Neural crest cell (in vitro differentiated cells): ENCODE measurements at regions not wholly inside any gene's neighbourhood (a gene's known extent, or its start where the extent isn't known, plus 50 kb on each side); places are given as distances from the start of the nearest gene placed in this dataset.

Source experiments
- DNase-seq: peaks from one replicate; pipeline ENCODE4 v3.0.0; 2021; ENCODE audit warnings: low read depth, mixed read lengths, low spot score
- H3K27ac Mint-ChIP-seq: one replicate; pipeline ENCODE4 v1.8.0; 2021; ENCODE audit warnings: mild to moderate bottlenecking, mixed read lengths; ENCODE audit not compliant: unreplicated experiment
- H3K27me3 Mint-ChIP-seq: 2 replicates; pipeline ENCODE4 v1.8.0; 2021; ENCODE audit warnings: low read depth, mild to moderate bottlenecking, mixed read lengths
- H3K36me3 Mint-ChIP-seq: 2 replicates; pipeline ENCODE4 v1.8.0; 2021; ENCODE audit warnings: low read depth, mild to moderate bottlenecking, mixed read lengths
- H3K4me1 Mint-ChIP-seq: 2 replicates; pipeline ENCODE4 v1.8.0; 2021; ENCODE audit warnings: mixed read lengths
- H3K4me3 Mint-ChIP-seq: one replicate; pipeline ENCODE4 v1.8.0; 2021; ENCODE audit warnings: mild to moderate bottlenecking, mixed read lengths
- H3K9me3 Mint-ChIP-seq: 2 replicates; pipeline ENCODE4 v1.8.0; 2021; ENCODE audit warnings: mixed read lengths
- TF ChIP-seq, protein P1 (sequence below): fragments of 200-600 bp; sonication (generic); conservative IDR thresholded peaks from 2 replicates; pipeline ENCODE4 v1.5.0; 2021; ENCODE audit warnings: antibody characterized with exemption, mild to moderate bottlenecking

DNA sequence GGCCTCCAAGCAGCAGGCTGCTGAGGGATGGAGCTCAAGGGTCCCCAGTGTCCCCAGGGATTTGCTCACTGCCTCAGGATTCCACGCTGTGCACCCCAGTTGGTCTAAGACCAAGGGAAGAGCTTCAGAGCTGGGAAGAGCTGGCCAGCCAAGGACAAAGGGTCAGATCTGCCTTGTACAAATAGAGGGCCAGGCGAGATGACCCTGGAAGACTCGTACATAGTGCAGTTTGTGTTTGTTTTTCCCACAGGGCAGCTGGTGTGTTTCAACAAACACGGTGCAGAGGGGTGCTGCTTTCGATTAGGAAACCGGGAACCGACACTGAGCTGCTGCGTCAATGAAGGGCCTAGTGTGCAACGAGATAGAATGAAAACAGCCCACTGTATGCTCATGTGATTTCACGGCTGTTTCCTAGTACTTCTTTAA lies 56.1 kb upstream of the TRPM1 start:
- H3K27me3 Mint-ChIP-seq = no peaks in the 10 kb centered on the region
- H3K9me3 Mint-ChIP-seq = peaks cover 4% of the 10 kb centered on the region
- no peak overlapping the region for H3K4me3 Mint-ChIP-seq
- peaks cover 27% of the 10 kb centered on the region for H3K4me1 Mint-ChIP-seq
- TF ChIP-seq, protein P1, sequence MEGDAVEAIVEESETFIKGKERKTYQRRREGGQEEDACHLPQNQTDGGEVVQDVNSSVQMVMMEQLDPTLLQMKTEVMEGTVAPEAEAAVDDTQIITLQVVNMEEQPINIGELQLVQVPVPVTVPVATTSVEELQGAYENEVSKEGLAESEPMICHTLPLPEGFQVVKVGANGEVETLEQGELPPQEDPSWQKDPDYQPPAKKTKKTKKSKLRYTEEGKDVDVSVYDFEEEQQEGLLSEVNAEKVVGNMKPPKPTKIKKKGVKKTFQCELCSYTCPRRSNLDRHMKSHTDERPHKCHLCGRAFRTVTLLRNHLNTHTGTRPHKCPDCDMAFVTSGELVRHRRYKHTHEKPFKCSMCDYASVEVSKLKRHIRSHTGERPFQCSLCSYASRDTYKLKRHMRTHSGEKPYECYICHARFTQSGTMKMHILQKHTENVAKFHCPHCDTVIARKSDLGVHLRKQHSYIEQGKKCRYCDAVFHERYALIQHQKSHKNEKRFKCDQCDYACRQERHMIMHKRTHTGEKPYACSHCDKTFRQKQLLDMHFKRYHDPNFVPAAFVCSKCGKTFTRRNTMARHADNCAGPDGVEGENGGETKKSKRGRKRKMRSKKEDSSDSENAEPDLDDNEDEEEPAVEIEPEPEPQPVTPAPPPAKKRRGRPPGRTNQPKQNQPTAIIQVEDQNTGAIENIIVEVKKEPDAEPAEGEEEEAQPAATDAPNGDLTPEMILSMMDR = no peak
- no peak for DNase-seq
- H3K36me3 Mint-ChIP-seq = no peaks in the 10 kb centered on the region
- peak overlapping the region; percentile 23 for H3K27ac Mint-ChIP-seq

DNA sequence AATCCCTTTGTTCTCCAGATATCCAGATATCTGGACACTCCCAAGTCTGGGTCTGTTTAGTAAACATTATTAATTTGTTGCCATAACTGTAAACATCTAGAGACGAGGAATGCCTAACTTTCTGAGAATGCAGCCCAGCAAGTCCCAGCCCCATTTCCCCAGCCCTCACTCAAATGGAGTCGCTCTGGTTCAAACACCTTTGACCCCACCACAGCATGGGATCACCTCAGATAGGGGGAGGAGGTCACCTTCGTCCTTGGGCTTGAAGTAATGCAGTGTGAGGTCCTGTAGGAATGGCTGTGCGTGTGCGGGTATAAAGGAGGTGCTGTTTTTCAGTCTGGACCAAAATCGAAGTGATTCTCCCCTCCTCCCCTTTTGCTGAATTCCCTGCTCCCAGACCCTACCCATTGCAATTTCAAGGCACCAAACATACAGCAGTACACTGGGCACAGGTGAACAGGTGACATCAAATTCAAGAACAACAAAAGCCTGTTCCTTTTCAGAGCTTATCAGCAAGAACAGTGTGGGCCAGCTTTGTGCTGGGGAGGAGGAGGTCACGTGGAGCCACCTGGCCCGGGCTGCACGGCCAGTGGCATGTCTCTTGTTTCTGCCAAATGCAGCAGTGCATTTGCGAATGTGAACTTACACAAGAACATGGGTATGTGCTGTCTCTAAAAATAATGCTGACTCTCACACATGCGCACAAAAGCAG lies 57.5 kb upstream of the TRPM1 start:
- H3K27ac Mint-ChIP-seq = no peak overlapping the region
- no peak overlapping the region for H3K4me3 Mint-ChIP-seq
- H3K27me3 Mint-ChIP-seq = no peaks in the 10 kb centered on the region
- DNase-seq = no peak
- no peaks in the 10 kb centered on the region for H3K36me3 Mint-ChIP-seq
- TF ChIP-seq, protein P1 = no peak
- peaks cover 27% of the 10 kb centered on the region for H3K4me1 Mint-ChIP-seq
- peaks cover 4% of the 10 kb centered on the region for H3K9me3 Mint-ChIP-seq

DNA sequence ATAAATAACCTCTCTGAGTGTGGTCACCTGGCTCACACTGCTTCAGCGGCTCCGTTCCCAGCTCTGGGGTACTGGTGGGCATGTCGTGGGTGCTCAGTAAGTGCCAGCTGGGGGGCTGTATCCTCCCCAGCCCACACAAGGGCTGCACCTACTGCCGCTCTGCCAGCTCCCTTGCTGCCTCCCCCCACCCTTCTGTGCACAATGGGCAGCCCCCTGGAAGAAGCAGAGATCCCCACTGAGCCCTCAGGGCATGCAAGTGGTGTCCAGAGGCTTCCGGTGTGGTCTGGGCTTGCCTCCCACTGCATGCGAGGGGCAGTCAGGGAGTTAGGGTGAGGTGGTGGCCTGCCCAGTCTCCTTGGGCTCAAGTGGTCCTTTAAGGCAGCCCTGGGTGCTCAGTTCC lies 58.3 kb upstream of the TRPM1 start:
- H3K36me3 Mint-ChIP-seq = no peaks in the 10 kb centered on the region
- H3K27ac Mint-ChIP-seq = no peak overlapping the region
- peaks cover 27% of the 10 kb centered on the region for H3K4me1 Mint-ChIP-seq
- DNase-seq = no peak
- TF ChIP-seq, protein P1 = no peak
- peaks cover 4% of the 10 kb centered on the region for H3K9me3 Mint-ChIP-seq
- H3K27me3 Mint-ChIP-seq = no peaks in the 10 kb centered on the region
- H3K4me3 Mint-ChIP-seq = no peak overlapping the region

DNA sequence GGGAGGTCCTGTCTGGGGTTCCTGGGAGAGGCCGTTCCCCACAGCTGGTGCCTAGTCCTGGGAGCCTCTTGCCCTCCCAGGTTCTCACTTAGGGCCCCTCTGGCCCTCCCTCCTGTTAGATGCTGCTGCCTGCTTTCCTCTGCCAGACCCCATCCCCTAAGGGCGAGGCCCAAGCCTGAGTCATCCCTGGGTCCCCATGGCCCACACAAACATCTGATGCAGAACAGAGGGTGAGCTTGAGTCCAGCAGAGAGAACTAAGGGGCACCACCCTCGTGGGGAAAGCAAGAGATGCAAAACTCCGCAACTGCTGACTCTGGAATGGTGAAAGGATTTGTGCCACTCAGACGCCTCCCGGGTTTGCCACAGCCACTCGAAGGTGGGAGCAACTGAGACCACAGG lies 58.8 kb upstream of the TRPM1 start:
- H3K4me3 Mint-ChIP-seq = no peak overlapping the region
- no peaks in the 10 kb centered on the region for H3K36me3 Mint-ChIP-seq
- DNase-seq = no peak
- peaks cover 27% of the 10 kb centered on the region for H3K4me1 Mint-ChIP-seq
- TF ChIP-seq, protein P1 = no peak
- peak overlapping the region; percentile 35 for H3K27ac Mint-ChIP-seq
- no peaks in the 10 kb centered on the region for H3K27me3 Mint-ChIP-seq
- H3K9me3 Mint-ChIP-seq = peaks cover 4% of the 10 kb centered on the region

DNA sequence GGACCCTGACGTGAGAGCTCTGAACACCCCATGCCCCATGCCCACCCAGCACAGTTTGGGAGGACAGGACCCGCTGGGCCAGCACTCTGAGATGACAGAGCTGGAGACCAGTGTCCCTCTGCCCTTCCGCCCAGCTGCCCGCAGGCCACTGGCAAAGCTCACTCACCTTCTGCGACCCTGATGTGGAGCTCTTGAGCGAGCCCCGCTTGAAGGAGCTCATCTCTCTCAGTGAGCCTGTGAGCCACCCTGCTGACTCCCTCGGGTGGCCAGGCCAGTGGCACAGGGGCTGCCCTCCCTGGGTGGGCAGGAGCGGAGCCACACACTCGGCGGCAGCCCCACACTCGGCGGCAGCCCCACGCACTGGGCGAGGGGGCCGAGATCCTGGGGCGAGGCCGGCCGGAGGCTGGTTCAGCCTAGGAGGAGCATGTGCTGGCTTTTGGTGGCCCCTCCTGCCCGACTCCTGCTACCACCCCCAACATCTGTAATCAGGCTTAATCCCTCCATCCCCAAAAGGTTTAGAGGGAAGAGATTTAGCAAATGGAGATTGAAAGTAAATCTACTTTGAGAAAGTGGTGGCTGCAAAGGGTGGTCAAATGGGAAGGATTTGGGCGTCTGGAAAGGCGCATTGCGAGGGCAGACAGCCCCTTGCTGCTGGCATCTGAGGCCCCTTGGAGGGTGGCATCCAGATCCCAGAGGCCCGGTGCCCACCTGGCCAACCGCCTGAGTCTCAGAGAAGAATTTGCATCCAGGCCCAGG lies 59.4 kb upstream of the TRPM1 start:
- H3K27ac Mint-ChIP-seq = peak overlapping the region; percentile 35
- TF ChIP-seq, protein P1 = no peak
- H3K9me3 Mint-ChIP-seq = peaks cover 4% of the 10 kb centered on the region
- H3K4me1 Mint-ChIP-seq = peaks cover 27% of the 10 kb centered on the region
- no peaks in the 10 kb centered on the region for H3K27me3 Mint-ChIP-seq
- no peak overlapping the region for H3K4me3 Mint-ChIP-seq
- DNase-seq = no peak
- H3K36me3 Mint-ChIP-seq = no peaks in the 10 kb centered on the region
